ENCODE measurements at regions not wholly inside any gene's neighbourhood (a gene's known extent, or its start where the extent isn't known, plus 50 kb on each side); places are given as distances from the start of the nearest gene placed in this dataset.

- no peak for TF ChIP-seq CTCF (IDR thresholded peaks at IDR 0.05)
- peaks cover 20% of the 10 kb centered on the region for H3K9me3 Mint-ChIP-seq (ENCODE audit: low read depth)
- peaks cover 14% of the 10 kb centered on the region for H3K36me3 Mint-ChIP-seq (ENCODE audit: low read depth)
- H3K27me3 Mint-ChIP-seq (ENCODE audit: low read depth), result no peaks in the 10 kb centered on the region
- H3K4me1 Mint-ChIP-seq (ENCODE audit: low read depth), result peaks cover 68% of the 10 kb centered on the region
- H3K27ac Mint-ChIP-seq (ENCODE audit: unreplicated experiment), result no peak overlapping the region
- DNase-seq (ENCODE audit: low spot score), result no peak
- no peak overlapping the region for H3K4me3 Mint-ChIP-seq (ENCODE audit: unreplicated experiment)
Measured at GRCh38 chr13:37198629-37199028, 93.2 kb upstream of the CSNK1A1L start.

- H3K36me3 Mint-ChIP-seq (ENCODE audit: low read depth), result peaks cover 8% of the 10 kb centered on the region
Measured at GRCh38 chr13:37195621-37196020, 90.2 kb upstream of the CSNK1A1L start.

GRCh38 chr13:37194428-37194861 lies 89.0 kb upstream of the CSNK1A1L start:
- Mint-ChIP-seq H3K36me3 (ENCODE audit: low read depth) (peaks cover 7% of the 10 kb centered on the region), H3K4me1 (ENCODE audit: low read depth) (peaks cover 65% of the 10 kb centered on the region), H3K27ac (ENCODE audit: unreplicated experiment) (peak overlapping the region; percentile 73), H3K27me3 (ENCODE audit: low read depth) (no peaks in the 10 kb centered on the region), H3K4me3 (ENCODE audit: unreplicated experiment) (no peak overlapping the region), H3K9me3 (ENCODE audit: low read depth) (peaks cover 24% of the 10 kb centered on the region)
- no peak for TF ChIP-seq CTCF (IDR thresholded peaks at IDR 0.05)
- DNase-seq (ENCODE audit: low spot score), result no peak

More at GRCh38 chr13:37195621-37196020, 90.2 kb upstream of the CSNK1A1L start:
- peaks cover 65% of the 10 kb centered on the region for H3K4me1 Mint-ChIP-seq (ENCODE audit: low read depth)
- H3K27ac Mint-ChIP-seq (ENCODE audit: unreplicated experiment), result peak overlapping the region; percentile 36
- peaks cover 23% of the 10 kb centered on the region for H3K9me3 Mint-ChIP-seq (ENCODE audit: low read depth)
- TF ChIP-seq CTCF (IDR thresholded peaks at IDR 0.05), result no peak
- H3K4me3 Mint-ChIP-seq (ENCODE audit: unreplicated experiment), result no peak overlapping the region
- DNase-seq (ENCODE audit: low spot score), result no peak
- H3K27me3 Mint-ChIP-seq (ENCODE audit: low read depth), result no peaks in the 10 kb centered on the region

GRCh38 chr13:37192956-37193355 lies 87.5 kb upstream of the CSNK1A1L start:
- Mint-ChIP-seq H3K27ac (ENCODE audit: unreplicated experiment) (peak overlapping the region; percentile 86), H3K4me1 (ENCODE audit: low read depth) (peaks cover 62% of the 10 kb centered on the region)
- DNase-seq (ENCODE audit: low spot score), result no peak

GRCh38 chr13:37187621-37188020 lies 82.2 kb upstream of the CSNK1A1L start:
- H3K27ac Mint-ChIP-seq (ENCODE audit: unreplicated experiment), result peak overlapping the region; percentile 82

More at GRCh38 chr13:37192956-37193355, 87.5 kb upstream of the CSNK1A1L start:
- TF ChIP-seq CTCF (IDR thresholded peaks at IDR 0.05), result no peak
- H3K9me3 Mint-ChIP-seq (ENCODE audit: low read depth), result peaks cover 33% of the 10 kb centered on the region
- H3K36me3 Mint-ChIP-seq (ENCODE audit: low read depth), result peaks cover 11% of the 10 kb centered on the region
- no peak overlapping the region for H3K4me3 Mint-ChIP-seq (ENCODE audit: unreplicated experiment)
- H3K27me3 Mint-ChIP-seq (ENCODE audit: low read depth), result no peaks in the 10 kb centered on the region

More at GRCh38 chr13:37187621-37188020, 82.2 kb upstream of the CSNK1A1L start:
- H3K36me3 Mint-ChIP-seq (ENCODE audit: low read depth), result peaks cover 28% of the 10 kb centered on the region
- H3K27me3 Mint-ChIP-seq (ENCODE audit: low read depth), result no peaks in the 10 kb centered on the region
- peak overlapping the region; percentile 5 for H3K4me3 Mint-ChIP-seq (ENCODE audit: unreplicated experiment)
- no peak for TF ChIP-seq CTCF (IDR thresholded peaks at IDR 0.05)
- no peak for DNase-seq (ENCODE audit: low spot score)
- peaks cover 55% of the 10 kb centered on the region for H3K9me3 Mint-ChIP-seq (ENCODE audit: low read depth)
- H3K4me1 Mint-ChIP-seq (ENCODE audit: low read depth), result peaks cover 37% of the 10 kb centered on the region
